ENCODE measurements at regions not wholly inside any gene's neighbourhood (a gene's known extent, or its start where the extent isn't known, plus 50 kb on each side); places are given as distances from the start of the nearest gene placed in this dataset.

- TF ChIP-seq CTCF (IDR thresholded peaks at IDR 0.05; ENCODE audit: low read depth, low read length) (no peak), POLR2A (IDR thresholded peaks at IDR 0.05; ENCODE audit: extremely low read depth, insufficient read length) (no peak), MAX (IDR thresholded peaks at IDR 0.05; ENCODE audit: low read depth, low read length) (no peak), MYC (IDR thresholded peaks at IDR 0.05; ENCODE audit: low read depth, low read length) (no peak)
Measured at GRCh38 chr10:121007264-121007663, 156.1 kb downstream of the WDR11 start.
